ENCODE measurements at regions not wholly inside any gene's neighbourhood (a gene's known extent, or its start where the extent isn't known, plus 50 kb on each side); places are given as distances from the start of the nearest gene placed in this dataset.
"Not testable (repeated sequence)": the region's sequence is repeated elsewhere in the genome, so short reads cannot be mapped to it uniquely, and the experiment has no call there.

DNA sequence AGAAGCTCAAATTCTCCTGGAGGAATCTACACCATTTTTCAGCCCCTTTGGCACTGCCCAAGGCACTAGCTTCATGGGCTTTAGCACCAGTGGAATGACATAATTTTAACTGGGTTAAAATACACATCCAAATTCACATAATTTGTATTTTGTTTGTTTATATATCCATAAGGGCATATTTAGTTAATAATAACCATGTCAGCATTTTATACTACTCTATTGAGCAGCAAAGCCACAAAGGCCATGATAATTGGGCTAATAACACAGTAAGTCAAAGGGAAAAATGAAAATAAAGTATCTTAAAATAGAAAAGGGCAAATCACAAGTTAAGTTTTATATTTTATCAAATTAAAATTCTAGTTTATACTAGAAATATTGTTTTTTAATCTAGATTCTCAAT lies 262.7 kb upstream of the TACR3 start:
- DNase-seq, result no peak

DNA sequence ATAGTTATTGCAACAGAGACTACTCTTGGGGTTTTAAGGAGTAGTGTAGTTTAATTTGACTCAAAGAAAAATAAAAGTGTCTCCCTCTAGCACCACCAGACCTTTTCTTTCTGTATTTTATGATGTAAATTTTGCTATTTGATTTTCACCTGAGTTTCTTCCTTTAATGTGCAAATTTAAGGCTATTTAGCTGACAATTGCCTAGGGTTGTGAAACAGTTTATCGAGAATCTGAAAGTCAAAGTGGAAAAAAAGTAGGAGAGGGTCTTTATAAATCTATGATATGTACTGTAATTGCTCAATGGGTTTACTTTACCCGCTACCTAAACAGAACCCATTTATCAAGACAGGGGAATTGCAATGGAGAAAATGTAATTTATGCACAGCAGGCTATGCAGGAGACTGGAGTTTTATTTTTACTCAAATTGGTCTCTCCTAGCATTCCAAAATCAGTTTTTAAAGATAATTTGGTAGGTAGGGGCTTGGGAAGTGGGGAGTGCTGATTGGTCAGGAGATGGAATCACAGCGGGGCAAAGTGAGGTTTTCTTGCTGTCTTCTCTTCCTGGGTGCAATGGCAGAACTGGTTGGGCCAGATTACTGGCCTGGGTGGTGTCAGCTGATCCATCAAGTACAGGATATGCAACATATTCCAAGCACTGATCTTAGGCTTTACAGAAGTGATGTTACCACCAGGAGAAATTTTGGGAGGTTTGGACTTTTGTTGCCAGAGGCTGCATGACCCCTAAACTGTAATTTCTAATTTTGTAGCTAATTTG lies 228.6 kb upstream of the TACR3 start:
- DNase-seq, result no peak

DNA sequence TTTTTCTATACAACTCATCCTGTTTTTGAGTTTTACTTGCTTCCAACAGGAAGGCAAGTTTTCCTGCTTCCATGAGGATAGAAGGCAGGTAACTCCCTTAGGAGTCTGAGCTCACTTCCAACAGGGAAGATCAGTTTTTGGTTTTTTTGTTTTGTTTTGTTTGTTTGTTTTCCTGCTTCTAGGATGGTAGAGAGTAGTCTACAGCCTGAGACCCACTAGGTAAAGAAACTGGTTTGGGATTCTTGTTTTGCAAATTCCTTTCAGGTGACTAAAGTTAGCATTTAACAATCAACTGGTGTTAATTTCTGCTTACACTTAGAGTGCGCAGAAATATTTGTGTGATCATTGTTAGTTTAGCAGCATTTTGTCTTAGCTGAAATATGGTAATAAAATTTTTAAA lies 227.8 kb upstream of the TACR3 start:
- DNase-seq, result no peak

DNA sequence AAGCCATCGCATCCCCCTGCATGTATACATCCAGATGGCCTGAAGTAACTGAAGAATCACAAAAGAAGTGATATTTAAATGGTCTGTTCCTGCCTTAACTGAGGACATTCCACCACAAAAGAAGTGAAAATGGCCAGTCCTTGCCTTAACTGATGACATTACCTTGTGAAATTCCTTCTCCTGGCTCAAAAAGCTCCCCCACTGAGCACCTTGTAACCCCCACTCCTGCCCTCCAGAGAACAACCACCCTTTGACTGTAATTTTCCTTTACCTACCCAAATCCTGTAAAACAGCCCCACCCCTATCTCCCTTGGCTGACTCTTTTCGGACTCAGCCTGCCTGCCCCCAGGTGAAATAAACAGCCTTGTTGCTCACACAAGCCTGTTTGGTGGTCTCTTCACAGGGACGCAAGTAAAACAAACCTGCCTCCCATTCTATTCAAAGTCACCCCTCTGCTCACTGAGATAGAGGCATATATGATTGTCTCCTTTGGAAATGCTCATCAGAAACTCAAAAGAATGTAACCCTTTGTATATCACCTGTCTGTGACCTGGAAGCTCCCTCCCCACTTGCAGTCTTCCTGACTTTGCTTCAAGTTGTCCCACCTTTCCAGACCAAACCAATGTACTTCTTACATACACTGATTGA lies 227.0 kb upstream of the TACR3 start:
- DNase-seq, result not testable (repeated sequence)

DNA sequence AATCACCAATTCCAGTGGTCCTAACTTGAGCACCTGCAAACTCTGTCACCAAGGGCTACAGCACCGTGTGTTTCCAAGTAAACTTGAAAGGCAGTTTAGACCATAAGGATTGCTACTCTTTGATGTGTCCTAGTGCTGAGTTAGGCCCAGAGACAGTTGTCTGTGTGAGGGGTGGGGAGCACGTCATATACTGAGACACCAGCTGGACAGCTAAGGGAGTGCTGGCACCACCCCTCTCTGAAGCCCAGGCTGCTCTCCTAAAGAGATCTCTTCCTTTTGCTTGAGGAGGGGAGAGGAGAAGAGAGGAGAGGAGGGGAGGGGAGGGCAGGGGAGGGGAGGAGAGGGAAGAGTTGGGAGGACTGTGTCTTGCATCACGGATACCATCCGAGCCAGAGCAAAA lies 218.7 kb upstream of the TACR3 start:
- no peak for DNase-seq

DNA sequence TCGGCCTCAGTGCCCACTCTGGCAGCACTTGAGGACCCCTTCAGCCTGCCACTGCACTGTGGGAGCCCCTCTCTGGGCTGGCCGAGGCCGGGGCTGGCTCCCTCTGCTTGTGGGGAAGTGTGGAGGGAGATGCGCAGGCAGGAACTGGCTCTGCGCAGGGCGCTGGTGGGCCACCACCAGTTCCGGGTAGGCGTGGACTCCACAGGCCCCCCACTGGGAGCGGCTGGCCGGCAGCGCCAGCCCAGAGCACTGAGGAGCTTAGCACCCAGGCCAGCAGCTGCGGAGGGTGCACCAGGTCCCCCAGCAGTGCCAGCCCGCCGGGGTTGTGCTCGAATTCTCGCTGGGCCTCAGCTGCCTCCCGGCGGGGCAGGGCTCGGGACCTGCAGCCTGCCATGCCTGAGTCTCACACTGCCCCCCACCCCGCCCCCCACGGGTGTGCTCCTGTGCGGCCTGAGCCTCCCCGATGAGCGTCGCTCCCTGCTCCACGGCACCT lies 216.9 kb upstream of the TACR3 start:
- DNase-seq, result no peak

DNA sequence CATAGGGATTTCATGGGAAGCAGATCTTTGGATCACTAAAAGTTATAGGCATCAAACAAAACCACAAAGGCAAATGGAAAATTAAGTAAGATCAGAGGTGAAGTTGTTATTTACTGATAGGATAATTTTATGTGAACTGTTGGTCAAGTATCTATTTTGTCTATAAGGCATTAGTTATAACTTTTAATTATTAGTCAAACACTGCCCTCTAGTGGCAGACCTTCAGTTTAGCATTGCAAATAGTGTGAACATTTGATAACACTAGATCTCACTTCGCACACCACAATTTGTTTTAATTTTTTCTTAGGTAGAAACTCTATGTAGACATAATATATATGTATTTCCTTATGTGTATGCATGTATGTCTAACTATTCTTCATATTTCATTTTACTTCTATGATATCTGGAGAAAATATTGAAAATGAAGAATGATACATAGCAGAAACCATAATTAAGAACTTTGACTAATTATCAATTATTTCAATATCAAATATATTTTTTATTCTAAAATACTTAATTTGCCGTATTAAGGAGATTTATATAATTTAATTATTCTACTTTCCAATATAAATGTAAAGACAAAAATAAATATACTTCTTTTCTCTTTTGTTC lies 214.5 kb upstream of the TACR3 start:
- DNase-seq, result peak; percentile 27 to 76

DNA sequence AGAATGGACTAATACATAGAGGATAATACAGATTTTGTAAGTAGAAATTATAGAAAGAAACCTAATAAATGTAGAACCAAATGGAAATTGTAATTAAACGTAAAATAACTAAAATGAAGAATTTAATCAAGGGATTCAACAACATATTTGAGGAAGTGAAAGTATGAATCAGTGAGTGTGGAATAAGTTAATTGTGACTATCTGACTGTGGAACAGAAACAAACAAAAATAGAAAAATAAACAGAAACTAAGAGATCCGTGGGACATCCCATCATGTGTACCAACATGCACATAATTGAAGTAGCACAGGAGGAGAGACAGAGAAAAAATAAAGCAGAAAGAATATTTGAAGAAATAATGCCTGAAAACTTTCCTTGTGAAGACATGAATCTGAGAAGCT lies 208.6 kb upstream of the TACR3 start:
- no peak for DNase-seq

DNA sequence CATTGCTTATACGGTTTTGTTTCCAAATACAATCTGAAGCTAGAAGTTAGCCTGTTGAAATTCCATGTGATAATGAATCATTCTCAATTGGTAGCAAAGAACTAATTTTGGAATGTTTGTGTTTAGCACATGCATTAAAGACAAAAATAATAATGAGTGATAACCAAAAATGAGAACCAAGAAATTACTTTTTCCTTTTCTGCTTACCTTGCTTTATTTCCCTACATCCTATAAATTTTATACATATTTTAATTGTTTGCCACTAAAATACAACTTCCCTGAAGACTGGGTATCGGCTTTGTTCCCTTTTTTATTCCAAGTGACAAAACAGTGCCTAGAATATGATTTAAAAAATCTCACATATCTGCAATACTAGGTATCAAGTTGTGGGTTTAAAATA lies 203.8 kb upstream of the TACR3 start:
- no peak for DNase-seq

DNA sequence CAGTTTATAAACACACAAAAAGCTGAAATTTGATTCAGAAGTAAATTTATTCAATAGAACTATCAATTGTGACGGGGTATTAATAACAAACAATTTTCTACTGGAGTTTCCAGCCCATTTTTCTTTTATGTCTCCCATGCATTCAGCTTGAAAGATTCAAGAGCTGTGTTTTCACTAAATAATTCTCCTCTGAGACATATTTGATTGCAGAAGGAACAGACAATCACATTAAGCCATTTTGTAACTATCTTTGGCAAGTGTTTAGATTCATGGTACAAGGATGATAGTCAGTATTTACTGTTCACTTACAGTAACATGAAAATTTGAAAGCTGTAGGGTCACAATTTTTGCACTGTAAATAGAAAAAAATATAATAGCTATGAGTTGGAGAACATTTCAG lies 198.4 kb upstream of the TACR3 start:
- DNase-seq, result no peak

DNA sequence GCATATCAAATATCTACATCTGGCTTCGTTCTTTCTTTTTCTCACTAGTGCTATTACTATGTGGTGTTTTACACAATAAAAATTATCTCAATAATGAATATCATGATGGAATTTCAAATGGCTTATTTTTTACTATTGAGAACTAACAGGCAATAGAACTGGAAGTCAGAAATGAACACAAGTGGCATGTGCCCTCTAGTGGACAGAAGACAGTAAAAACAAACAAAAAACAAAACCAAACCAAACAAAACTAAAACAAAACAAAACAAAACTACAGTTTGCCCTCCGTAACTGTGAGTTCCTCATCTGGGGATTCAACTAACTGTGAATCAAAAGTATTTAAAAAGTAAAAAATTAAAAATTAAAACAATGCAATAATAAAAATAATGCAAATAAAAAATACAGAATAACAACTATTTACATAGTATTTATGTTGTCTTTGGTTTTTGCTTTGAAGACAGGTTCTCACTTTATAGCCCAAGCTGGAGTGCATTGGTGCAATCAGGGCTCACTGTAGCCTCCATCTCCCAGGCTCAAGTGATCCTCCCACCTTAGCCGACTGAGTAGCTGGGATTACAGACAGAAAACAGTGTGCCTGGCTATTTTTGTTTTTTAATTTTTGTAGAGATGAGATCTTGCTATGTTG lies 195.6 kb upstream of the TACR3 start:
- DNase-seq, result peak in 1 of 2 donors; percentile 27

DNA sequence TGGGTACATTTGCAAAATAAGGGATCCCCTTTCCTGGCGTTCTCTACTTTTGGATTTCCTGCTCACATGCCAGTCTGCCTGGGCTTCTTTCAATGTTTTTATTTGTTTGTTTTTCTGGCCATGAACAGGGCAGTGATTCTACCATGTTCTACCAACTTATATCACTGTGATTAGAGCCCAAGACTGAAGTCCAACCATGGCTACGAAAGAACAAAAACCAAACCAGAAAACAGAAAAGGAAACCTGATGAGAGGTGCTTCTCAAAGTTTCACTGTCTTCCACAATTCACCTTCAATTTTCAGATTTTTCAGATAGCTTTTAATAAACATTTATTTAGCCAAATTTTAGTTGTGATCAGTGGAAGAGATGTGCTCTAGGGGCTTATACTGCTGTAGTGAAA lies 187.6 kb upstream of the TACR3 start:
- no peak for DNase-seq

DNA sequence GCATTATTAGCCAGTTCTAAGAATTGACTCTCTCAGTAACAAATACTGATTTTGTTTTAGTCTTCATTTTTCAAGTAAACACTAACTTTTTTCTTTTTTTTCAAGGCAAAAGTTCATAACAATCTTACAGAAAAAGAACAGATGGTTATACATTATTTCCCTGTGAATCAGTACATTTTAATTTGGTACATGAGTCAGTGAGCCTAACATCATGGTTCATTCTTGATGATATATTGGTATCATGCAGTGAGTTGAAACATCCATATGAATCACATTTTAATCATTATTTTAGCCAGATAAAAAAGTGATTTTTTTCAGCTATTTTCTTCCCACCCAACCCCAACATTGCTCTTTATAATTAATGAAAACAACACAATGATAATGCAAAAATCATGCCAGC lies 184.3 kb upstream of the TACR3 start:
- no peak for DNase-seq

DNA sequence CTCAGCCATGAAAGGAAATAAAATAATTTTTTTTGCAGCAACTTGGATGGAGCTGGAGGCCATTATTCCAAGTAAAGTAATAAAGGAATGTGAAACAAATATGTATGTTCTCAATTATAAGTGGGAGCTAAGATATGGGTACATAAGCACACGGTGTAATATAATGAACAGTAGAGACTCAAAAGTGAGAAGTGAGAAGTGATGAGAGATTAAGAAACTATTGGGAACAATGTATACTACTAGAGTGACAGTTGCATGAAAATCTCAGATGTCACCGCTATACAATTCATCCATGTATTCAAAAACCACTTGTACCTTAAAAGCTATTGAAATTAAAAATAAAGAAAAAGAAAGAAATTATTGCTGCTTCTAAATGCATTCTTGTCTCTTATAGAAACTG lies 182.9 kb upstream of the TACR3 start:
- DNase-seq, result no peak

DNA sequence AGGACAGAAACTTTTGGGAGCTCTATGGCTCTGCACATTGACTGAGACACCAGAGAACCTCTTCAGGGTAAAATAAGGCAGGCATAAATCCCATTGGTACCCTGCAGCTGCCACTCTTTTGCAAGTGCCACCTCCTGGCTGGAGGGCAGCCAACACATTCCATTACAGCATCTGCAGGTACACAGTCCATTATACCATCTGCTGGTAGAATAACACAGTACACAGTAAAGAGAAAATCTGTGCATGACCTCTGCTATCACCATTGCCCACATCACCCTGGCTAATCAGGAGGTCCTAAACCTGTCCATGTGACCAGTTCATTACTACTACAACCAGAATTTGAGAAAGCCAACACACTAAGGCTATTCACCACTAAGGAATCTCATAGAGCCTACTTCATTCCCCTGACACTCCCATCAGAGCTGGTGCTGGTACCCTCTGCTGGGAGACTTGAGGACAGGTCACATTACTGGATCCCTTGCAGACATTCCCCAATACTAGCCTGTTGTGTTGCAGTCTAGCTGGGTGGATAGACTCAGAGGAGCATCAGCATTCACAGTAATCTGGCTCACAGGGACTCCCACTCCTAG lies 176.2 kb upstream of the TACR3 start:
- no peak for DNase-seq

DNA sequence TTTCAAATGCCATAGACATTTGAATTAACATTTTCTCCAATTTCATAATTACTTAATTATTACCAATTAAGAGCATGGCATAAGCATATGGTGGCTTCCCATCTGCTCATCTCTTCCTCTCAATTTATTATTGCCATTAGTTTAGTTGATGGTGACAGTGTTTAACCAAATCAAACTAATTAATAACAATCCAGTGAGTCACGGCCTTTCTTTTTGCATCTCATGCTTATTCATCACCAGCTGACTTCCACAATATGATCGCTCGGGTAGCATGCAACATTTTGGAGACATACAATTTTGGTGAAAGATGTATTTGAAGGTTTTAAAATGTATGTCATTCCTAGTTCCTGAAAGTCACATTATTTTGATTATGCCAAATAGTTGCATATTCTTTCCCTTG lies 172.8 kb upstream of the TACR3 start:
- no peak for DNase-seq

DNA sequence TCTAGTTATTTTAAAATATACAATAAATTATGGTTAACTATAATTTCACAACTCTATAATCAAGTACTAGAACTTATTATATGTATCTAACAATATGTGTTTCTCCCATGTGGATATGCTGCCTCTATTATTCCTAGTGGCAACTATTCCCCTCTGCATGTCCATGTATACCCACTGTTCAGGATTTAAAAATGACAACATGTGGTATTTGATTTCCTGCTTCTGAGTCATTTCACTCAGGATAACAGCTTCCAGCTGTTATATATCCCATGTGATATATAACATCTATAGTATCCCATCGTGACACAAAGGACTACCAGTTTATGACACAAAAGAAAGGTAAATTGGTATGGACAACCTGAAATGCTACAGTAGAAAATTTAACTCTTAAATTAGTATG lies 167.4 kb upstream of the TACR3 start:
- DNase-seq, result no peak

DNA sequence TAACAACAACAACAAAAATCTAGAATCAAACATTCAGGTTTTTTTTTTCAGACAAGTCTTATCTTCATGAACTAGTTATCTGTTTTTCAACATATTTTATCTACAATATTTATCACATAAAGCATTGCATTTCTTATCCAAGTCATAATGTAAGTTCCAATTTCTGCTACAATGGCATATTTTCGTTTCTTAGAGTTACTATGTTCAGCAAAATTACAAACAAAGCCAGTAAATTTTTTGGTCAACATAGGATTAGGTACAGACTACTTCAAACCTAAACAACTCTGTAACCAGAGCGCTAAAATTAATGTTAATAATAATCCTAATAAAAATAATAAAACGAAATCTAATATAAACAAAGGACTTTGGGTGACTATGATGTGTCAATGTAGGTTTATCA lies 165.4 kb upstream of the TACR3 start:
- no peak for DNase-seq

DNA sequence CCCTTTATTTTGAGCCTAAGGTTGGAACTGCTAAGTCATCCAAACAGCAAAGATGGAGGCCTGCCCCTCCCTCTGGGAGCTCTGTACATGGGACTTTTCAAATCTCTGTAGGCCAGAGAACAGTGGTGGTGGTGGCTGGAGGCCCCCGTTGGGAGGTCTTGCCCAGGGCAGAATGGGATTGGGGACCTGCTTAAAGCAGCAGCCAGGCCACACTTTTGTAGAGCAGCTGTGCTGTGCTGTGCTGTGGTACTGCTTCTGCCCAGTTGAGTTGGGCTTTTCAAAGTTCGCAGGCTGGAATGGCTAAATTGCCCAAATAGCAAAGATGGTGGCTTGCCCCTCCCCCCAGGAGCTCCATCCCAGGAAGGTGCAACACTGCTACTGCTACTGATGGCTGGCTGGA lies 147.5 kb upstream of the TACR3 start:
- no peak for DNase-seq

DNA sequence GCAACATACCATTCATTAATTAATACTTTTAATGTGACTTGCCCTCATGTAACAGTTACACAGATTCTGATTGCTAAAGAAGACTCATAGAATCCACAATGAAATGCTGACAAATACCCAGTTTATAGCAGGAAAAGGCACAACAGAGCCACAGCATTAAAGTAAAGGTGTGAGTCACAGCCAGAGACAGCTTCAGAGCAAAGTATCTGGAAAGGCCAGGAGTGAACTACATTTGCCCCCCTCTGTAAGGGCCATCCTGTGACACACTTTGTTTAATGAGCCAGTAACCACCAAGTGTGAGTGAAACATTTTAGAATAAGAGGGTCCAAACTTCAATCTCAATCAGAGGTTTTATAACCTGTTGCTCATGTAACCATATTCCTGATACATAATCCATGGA lies 133.8 kb upstream of the TACR3 start:
- DNase-seq, result no peak

DNA sequence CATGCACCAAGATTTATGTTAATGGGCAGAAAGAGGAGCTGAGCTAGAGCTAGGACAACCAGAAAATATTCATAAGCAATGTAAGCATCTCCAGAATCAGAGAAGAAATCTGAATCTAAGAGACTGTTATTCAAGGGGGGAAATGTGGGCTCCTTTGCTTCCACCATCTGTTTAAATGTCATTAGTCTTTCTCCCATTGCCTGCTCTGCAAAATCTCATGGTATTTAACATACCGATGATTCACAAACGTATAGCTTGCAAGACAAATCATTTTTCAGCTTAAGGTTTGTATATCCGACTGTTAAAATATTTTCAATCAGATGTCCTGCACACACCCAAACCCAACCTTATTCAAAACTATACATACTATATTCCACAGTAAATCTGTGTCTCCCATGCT lies 133.4 kb upstream of the TACR3 start:
- DNase-seq, result no peak

DNA sequence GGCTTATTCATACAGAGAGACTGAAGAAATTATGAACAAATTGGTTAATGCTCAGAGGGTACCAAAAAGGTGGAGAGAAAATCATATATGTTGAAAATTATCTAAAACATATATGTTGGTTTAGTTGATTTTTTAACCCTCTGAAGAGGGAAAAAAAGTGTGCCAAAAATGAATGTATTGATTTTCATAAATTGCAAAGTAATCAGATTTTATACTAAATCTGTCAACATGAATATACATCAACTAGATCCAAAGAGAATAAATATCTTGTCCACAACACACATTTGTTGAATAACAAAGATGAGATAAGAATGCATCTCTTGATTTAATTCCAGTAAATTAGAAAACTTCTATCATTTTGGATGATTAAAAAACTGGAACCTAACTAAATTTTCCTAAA lies 125.3 kb upstream of the TACR3 start:
- DNase-seq, result no peak

DNA sequence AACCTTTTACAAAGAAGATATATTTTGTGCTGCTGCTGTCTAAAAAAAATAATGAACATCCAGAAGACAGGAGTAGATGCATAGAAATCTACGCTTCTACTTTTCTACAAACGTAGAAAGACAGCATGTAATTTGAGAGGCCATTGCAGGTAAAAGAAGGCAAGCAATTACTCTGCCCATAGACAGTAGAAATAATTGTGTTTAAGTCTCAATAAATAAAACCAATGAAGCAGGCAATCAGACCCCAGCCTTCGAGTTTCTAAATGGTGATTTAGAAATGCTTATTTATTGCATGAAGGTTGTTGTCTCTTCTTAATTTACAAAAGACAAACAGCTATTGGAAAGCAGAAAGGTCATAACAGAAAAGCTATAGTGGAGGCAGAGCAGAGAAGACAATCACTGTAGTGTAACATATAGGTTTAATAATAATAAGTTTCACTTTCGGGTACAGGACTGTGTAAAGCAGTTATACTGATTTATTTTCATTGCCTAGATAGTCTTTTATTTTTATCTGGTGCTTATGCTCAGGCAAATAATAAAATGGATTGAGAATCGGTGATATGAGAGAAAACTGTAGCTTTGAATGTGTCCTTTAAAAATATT lies 123.0 kb upstream of the TACR3 start:
- no peak for DNase-seq

Measured in inflammatory macrophage treated with lipopolysaccharide for 1 hour (primary cell).